GM19395 (cell line): ENCODE measurements at regions not wholly inside any gene's neighbourhood (a gene's known extent, or its start where the extent isn't known, plus 50 kb on each side); places are given as distances from the start of the nearest gene placed in this dataset.
"Not testable (repeated sequence)": the region's sequence is repeated elsewhere in the genome, so short reads cannot be mapped to it uniquely, and the experiment has no call there.

Experiments
- ATAC-seq: cut with Tn5 transposase; IDR thresholded peaks from one replicate; pipeline ENCODE4 v1.9.1; 2021; ENCODE audit warnings: mild to moderate bottlenecking, moderate library complexity; ENCODE audit not compliant: unreplicated experiment

DNA sequence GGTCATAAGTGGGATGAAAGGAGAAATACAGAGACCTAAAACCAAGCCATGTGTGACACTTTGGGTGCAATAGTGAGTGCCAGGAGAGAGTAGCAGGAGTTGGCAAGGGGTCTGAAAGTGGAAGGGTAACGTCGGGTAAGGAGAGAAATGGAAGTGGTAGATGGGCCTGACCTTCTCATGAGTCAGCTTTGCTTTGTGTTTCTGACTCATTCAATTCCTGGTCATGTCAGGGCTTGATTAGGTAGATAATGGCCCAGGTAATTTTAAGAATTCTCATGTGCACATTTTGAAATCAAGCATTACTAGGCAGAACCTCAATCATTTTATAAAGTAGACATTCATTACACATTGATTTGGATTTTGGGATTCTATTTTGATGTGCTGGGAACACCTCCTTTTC is 262.5 kb downstream of the SOX2 start:
- ATAC-seq, result no peak

GRCh38 chr3:181976526-181976925 is 264.8 kb downstream of the SOX2 start:
- no peak for ATAC-seq

- no peak for ATAC-seq
Observed at GRCh38 chr3:181985386-181985785, 273.7 kb downstream of the SOX2 start.

DNA sequence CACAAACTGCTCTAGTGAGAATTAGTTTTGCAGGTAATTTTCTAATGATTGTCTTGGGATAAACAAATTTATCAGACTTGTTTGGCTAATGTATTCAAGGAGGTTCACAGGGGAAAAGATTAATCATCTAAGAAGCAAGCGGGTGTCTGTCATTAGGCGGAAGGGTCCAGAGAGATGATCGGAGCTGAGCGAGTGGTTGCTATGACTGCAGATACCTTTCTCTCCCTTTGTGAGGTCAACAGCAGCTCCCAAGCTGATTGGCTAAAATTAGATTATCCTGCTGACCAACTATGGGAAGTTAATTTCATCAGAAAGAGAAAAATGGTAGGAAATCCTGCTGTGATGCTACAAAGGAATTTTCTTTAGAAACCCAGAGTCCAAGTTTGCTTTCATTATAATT is 276.0 kb downstream of the SOX2 start:
- no peak for ATAC-seq

- peak; percentile 21 for ATAC-seq
Observed at GRCh38 chr3:181998828-181999227, 287.1 kb downstream of the SOX2 start.

DNA sequence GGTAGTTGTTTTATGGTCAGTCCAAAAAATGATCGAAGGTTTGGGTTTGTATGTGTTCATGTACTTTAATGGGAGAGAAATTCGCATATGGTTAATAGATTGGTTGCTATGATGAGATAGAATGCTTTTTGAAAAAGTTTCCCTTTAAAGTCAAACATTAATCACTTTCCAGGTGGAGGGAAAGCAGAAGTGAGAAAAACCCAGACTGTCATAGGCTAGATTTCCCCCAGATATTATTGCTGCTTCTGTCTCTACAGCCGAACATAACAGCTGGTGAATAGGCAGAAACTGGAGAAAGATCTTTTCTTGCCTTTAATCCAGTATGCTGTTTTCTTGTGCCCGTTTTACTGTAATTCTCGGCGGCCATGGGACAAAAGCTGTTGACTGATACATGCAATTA is 287.6 kb downstream of the SOX2 start:
- peak; percentile 93 for ATAC-seq

GRCh38 chr3:182000447-182000846 is 288.7 kb downstream of the SOX2 start:
- no peak for ATAC-seq

DNA sequence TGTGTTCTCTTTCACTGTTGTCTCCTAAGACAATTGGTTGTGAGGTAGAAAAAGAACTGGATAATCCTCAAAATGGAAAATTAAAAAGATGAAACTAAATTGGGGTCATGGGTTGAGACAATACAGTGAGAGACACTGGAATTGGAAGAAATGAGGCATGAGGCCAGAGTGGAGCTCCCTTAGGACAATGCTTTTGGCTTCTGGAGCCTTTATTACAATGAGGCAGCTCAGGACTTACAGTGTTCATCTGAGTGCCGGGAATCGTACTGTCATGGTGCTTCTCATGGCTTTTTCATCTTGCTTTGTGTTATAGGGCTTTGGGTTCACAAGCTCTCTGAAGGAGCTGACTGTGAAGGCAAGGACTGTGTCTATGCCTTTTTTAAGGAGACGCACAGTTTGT is 293.5 kb downstream of the SOX2 start:
- no peak for ATAC-seq

- ATAC-seq, result no peak
Observed at GRCh38 chr3:182005701-182006100, 294.0 kb downstream of the SOX2 start.

DNA sequence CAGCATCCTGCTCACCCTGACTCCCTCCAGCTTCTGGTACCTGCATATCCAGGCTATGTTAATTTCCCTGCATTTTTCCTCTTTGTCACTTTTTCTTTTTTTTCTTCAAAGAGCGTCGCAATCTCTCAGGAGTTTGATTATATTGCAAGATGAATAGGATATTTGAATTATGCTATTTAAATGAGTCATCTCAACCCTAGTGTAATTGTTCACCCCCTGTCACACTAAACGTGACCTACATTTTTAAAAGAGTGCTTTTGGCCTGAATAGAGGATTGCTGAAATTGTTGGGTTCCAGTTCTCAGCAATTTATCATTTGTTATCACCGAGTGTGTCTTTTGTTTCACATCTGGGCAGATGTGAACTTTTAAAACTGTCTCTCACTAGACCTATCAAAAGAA is 294.7 kb downstream of the SOX2 start:
- no peak for ATAC-seq

DNA sequence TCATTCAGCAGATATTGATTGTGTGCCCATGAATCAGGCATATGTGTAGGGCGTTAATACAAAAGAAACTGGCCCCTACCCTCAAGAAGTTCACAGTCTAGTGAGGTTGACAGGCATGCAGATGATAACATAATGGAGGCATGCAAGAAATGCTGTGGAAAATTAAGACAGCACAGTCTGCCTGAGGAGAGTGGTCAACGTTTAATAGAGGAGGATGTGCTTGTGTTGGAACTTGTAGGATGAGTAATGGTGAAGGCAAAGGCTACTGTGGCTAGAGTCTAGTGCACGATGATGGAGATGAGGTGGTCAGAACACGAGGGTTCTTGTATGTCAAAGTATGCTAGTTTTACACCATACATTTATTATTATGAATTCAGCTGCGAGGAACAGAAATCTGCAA is 295.7 kb downstream of the SOX2 start:
- ATAC-seq, result no peak

GRCh38 chr3:182018361-182018760 is 306.6 kb downstream of the SOX2 start:
- ATAC-seq, result no peak

- no peak for ATAC-seq
Observed at GRCh38 chr3:182019926-182020325, 308.2 kb downstream of the SOX2 start.

DNA sequence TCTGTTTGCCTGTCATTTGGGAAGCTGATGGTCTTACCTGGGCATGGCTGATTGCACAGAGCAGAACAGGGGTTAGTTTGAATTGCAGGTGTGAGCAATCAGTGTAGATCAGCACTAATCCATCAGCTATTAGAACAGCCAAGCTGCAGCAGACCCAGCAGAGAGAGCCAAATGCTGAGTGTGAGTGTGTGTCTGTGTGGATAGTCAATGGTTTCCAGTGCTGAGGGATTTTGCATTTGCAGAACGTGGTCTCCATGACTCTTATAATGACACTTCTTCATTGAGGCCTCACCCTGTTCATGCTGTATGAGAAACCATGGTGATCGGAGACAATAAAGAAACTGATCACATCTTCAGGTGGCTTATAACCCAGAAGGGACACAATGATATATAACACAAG is 312.1 kb downstream of the SOX2 start:
- ATAC-seq, result no peak

DNA sequence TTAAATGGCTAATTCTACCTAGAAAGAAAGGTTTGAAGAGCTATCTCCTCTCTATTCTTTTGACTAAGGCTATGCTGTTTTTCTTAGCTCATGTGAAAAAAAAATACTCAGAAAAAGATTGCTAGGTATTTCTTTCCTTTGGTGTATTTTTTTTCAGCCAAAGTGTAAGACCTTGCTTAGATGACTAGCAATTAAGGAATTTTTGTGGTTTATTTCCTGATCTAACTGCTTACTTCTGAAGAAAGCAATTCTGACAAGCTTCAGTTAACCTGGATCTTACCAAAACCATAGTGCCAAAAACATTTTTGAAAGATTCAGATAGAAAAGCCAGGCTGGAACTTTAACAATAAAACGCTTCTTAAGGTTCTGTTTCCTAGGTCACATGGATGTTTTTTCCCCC is 315.6 kb downstream of the SOX2 start:
- no peak for ATAC-seq

DNA sequence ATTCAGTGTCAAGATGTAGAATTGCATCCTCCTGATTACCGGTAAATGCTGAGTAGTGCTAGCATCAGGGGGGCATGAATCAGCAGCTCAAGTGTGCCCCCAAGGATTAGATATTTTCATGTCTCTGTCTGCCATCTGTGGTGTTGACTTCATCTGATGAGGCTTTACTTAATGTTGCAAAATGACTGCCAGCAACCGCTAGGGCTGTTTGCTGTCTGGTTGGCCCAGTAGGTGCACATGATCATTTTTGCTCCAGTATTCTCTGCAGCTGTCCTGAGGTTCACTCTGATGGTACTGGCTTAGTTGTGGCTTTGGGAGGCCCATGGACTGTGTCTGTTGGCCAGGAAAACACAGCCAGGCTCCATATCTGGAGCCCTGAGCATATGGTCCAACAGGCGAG is 316.4 kb downstream of the SOX2 start:
- ATAC-seq, result no peak

DNA sequence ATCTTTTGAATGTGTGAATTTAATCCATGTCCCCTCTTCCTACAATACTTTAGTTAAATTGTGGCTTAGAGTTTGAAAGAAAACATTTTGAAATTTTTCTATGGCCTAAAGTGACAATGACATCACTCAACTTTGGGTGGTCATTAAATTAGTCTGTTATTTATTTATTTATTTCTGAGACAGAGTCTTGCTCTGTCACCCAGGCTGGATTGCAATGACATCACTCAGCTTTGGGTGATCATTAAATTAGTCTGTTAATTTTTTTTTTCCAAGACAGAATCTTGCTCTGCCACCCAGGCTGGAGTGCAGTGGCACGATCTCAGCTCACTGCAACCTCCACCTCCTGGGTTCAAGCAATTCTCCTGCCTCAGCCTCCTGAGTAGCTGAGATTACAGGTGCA is 322.5 kb downstream of the SOX2 start:
- not testable (repeated sequence) for ATAC-seq

- ATAC-seq, result no peak
Observed at GRCh38 chr3:182035324-182035723, 323.6 kb downstream of the SOX2 start.

GRCh38 chr3:182036382-182036781 is 324.7 kb downstream of the SOX2 start:
- ATAC-seq, result no peak

DNA sequence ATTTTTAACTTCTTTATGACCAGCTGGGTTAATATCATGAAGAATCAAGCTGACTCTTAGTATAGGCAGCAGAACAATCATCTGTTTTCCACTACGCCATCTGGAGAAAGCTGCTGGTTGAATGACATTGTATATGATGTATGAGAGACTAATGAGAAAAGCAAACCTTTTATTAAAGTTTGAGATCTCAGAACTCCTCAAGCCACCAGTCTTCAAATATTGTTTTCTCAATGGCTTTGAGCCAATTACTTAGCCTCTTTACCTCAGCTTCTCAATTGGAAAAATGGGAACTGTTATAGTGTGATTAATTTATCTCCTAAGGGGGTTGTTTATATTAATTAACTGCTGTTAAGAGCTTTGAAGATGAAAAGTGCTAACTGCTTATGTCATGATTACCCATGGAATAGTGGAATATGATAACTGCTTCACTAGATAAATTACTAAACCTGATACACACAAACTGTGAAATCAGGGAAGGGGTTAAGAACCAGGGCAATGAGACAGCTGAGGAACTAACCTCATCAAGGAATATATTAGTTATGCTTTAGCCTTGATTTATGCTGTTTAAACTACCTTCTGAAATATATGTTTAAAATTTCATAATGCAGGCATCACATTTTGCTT is 330.1 kb downstream of the SOX2 start:
- no peak for ATAC-seq

GRCh38 chr3:182045736-182046135 is 334.0 kb downstream of the SOX2 start:
- ATAC-seq, result no peak

DNA sequence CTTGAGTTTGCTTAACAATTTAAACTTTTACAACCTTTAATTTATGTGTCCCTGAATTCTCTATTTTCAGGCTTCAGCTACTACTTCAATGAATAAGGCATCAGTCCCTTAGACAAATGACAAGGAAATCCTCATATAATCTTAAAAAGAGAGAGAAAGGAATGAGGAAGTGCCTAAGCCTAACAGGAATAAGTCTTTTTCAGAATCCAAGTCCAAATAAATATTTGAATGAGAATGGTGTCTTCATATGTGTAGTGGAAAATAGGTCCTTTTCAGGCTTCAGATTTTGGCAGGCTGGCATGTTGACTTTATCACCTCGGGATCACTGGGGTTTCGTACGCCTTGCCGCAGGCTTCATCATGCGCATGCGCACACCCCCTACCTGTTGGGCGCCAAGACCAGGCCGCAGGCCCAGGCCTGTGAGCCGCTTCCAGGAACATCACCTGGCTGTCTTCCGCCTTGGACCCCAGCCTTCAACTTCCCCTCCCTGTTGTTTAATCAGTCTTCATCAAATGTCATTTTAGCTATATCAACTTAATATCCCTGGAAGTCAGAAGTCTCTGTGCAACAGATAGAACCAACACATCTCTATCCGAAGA is 334.5 kb downstream of the SOX2 start:
- ATAC-seq, result no peak

DNA sequence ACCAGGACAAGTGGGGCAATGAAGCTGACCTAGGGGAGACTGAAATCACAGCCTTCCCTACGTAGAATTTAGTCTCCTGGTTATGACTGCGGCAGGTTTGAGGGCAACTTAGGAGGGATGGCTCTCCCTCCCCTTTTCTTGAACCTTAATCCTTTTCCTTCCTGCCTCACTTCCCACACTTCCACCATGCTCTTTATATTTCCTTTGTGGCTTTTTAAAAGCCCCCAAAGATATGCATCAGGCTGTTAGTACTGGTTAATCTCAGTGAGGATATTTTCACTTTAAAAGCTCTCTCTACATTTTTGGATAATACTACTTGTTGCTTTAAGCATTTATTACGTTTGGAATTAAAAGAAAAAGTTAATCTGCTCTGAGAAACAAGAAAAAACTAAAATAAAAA is 339.2 kb downstream of the SOX2 start:
- ATAC-seq, result no peak
